C4-2B (cell line): ENCODE measurements at regions not wholly inside any gene's neighbourhood (a gene's known extent, or its start where the extent isn't known, plus 50 kb on each side); places are given as distances from the start of the nearest gene placed in this dataset.

Experiments used
- H3K27ac ChIP-seq: fragments of 450-650 bp; 2 replicates; pipeline ENCODE4 v1.5.1; 2017
- CTCF ChIP-seq: fragments of 450-650 bp; conservative IDR thresholded peaks from 2 replicates; pipeline ENCODE4 v1.5.1; 2017; ENCODE audit warnings: mild to moderate bottlenecking
- ZFX ChIP-seq: fragments of 450-650 bp; IDR thresholded peaks from 2 replicates; pipeline ENCODE4 v1.6.1; 2017

- H3K27ac ChIP-seq = no peak overlapping the region
- no peak for TF ChIP-seq CTCF
- no peak for TF ChIP-seq ZFX
These were observed 608.0 kb upstream of the PIK3C3 start for GRCh38 chr18:41347057-41347456.

- TF ChIP-seq ZFX = no peak
- TF ChIP-seq CTCF = no peak
- no peak overlapping the region for H3K27ac ChIP-seq
These were observed 611.2 kb upstream of the PIK3C3 start for GRCh38 chr18:41343808-41344207.

- no peak overlapping the region for H3K27ac ChIP-seq
- TF ChIP-seq ZFX (no peak), CTCF (no peak)
These were observed 616.7 kb upstream of the PIK3C3 start for GRCh38 chr18:41338341-41338740.

GRCh38 chr18:41331661-41332060, 623.4 kb upstream of the PIK3C3 start:
- TF ChIP-seq CTCF = no peak
- no peak for TF ChIP-seq ZFX
- no peak overlapping the region for H3K27ac ChIP-seq

GRCh38 chr18:41326311-41326710, 628.7 kb upstream of the PIK3C3 start:
- TF ChIP-seq ZFX (no peak), CTCF (no peak)
- H3K27ac ChIP-seq = no peak overlapping the region

GRCh38 chr18:41324934-41325333, 630.1 kb upstream of the PIK3C3 start:
- no peak for TF ChIP-seq CTCF
- TF ChIP-seq ZFX = no peak
- H3K27ac ChIP-seq = no peak overlapping the region

- no peak overlapping the region for H3K27ac ChIP-seq
- TF ChIP-seq CTCF = no peak
- TF ChIP-seq ZFX = no peak
These were observed 630.8 kb upstream of the PIK3C3 start for GRCh38 chr18:41324020-41324791.
